Liver (tissue), 7 donors: ENCODE measurements at regions not wholly inside any gene's neighbourhood (a gene's known extent, or its start where the extent isn't known, plus 50 kb on each side); places are given as distances from the start of the nearest gene placed in this dataset.

ENCODE experiments used
- DNase-seq: peaks from one replicate; pipeline ENCODE4 v3.0.0-alpha.2; 2017; ENCODE audit warnings: low spot score
- H3K27ac ChIP-seq, 2 donors: one replicate each; pipeline ENCODE4 v1.7.0; 2013; ENCODE audit warnings: inconsistent platforms in 2 of 2, low read length in 2 of 2, control low read depth in 1 of 2, low read depth in 1 of 2, mild to moderate bottlenecking in 1 of 2
- H3K27me3 ChIP-seq, 4 donors: one replicate each; pipeline versions ENCODE4 v1.6.1 to v1.7.0; 2013; ENCODE audit warnings: low read length in 3 of 4, inconsistent platforms in 1 of 4, mild to moderate bottlenecking in 1 of 4, moderate library complexity in 1 of 4; ENCODE audit not compliant: control insufficient read depth in 4 of 4, insufficient read depth in 4 of 4
- H3K36me3 ChIP-seq, 4 donors: one replicate each; pipeline versions ENCODE4 v1.6.1 to v1.7.0; 2013; ENCODE audit warnings: low read length in 3 of 4, mild to moderate bottlenecking in 3 of 4, low read depth in 1 of 4, moderate library complexity in 1 of 4; ENCODE audit not compliant: control insufficient read depth in 4 of 4, insufficient read depth in 3 of 4
- H3K4me1 ChIP-seq, 4 donors: one replicate each; pipeline versions ENCODE4 v1.6.1 to v1.7.0; 2013; ENCODE audit warnings: low read length in 3 of 4, mild to moderate bottlenecking in 3 of 4, moderate library complexity in 1 of 4; ENCODE audit not compliant: control insufficient read depth in 4 of 4, insufficient read depth in 4 of 4
- H3K4me3 ChIP-seq, 3 donors: one replicate each; pipeline versions ENCODE4 v1.6.1 to v1.7.0; 2013; ENCODE audit warnings: low read length in 3 of 3, control low read depth in 1 of 3, low read depth in 1 of 3, mild to moderate bottlenecking in 1 of 3
- H3K9ac ChIP-seq, 2 donors: one replicate each; pipeline ENCODE4 v1.7.0; 2013; ENCODE audit warnings: low read length in 2 of 2, mild to moderate bottlenecking in 2 of 2, moderate library complexity in 2 of 2, control low read depth in 1 of 2, low read depth in 1 of 2
- H3K9me3 ChIP-seq, 4 donors: one replicate each; pipeline versions ENCODE4 v1.6.1 to v1.7.0; 2013; ENCODE audit warnings: low read length in 3 of 4; ENCODE audit not compliant: control insufficient read depth in 4 of 4
- ATF3 ChIP-seq: IDR thresholded peaks from 2 replicates; pipeline ENCODE4 v1.6.1; 2016; ENCODE audit warnings: antibody characterized with exemption
- EGR1 ChIP-seq, 2 donors: IDR thresholded peaks; 2 replicates each; pipeline ENCODE4 v1.6.1; 2016 to 2018; ENCODE audit warnings: antibody characterized with exemption in 2 of 2, low read depth in 2 of 2
- FOXA1 ChIP-seq: IDR thresholded peaks from 2 replicates; pipeline ENCODE4 v1.6.1; 2016; ENCODE audit warnings: antibody characterized with exemption
- FOXA2 ChIP-seq: IDR thresholded peaks from 2 replicates; pipeline ENCODE4 v1.6.1; 2016; ENCODE audit warnings: antibody characterized with exemption
- HNF4A ChIP-seq, 2 donors: conservative IDR thresholded peaks; 2 replicates each; pipeline ENCODE4 v1.6.1; 2016; ENCODE audit warnings: antibody characterized with exemption in 2 of 2, mild to moderate bottlenecking in 2 of 2
- JUND ChIP-seq, 2 donors: IDR thresholded peaks; 2 replicates each; pipeline ENCODE4 v1.6.1; 2016; ENCODE audit warnings: antibody characterized with exemption in 2 of 2
- MAX ChIP-seq: IDR thresholded peaks from 2 replicates; pipeline ENCODE4 v1.6.1; 2016; ENCODE audit warnings: antibody characterized with exemption
- NR2F2 ChIP-seq: IDR thresholded peaks from 2 replicates; pipeline ENCODE4 v1.6.1; 2016; ENCODE audit warnings: antibody characterized with exemption
- RAD21 ChIP-seq, 2 donors: IDR thresholded peaks; 2 replicates each; pipeline ENCODE4 v1.6.1; 2016; ENCODE audit warnings: antibody characterized with exemption in 2 of 2, mild to moderate bottlenecking in 2 of 2
- REST ChIP-seq: IDR thresholded peaks from 2 replicates; pipeline ENCODE4 v1.6.1; 2016; ENCODE audit warnings: antibody characterized with exemption, mild to moderate bottlenecking
- RXRA ChIP-seq, 2 donors: IDR thresholded peaks; 2 replicates each; pipeline ENCODE4 v1.6.1; 2017 to 2018; ENCODE audit warnings: antibody characterized with exemption in 2 of 2, mild to moderate bottlenecking in 1 of 2
- YY1 ChIP-seq: IDR thresholded peaks from 2 replicates; pipeline ENCODE4 v1.6.1; 2016; ENCODE audit warnings: antibody characterized with exemption, mild to moderate bottlenecking
- WGBS: extraction: QIAGEN DNeasy Blood & Tissue Kit; methylation state at CpG from one replicate; pipeline ENCODE4 v1.1.7; 2013; 5-methylcytosine and 5-hydroxymethylcytosine counted together
- donor health status: healthy.
- donor health status: healthy.
- donor health status: healthy.
- donor health status: healthy.

- no peaks in the 10 kb centered on the region for H3K9me3 ChIP-seq
- H3K4me3 ChIP-seq: no peak overlapping the region
- TF ChIP-seq FOXA1 (no peak), REST (no peak), RXRA (IDR thresholded peaks at IDR 0.05) (no peak), HNF4A (conservative IDR thresholded peaks at IDR 0.05) (no peak), MAX (no peak), JUND (IDR thresholded peaks at IDR 0.05) (no peak), YY1 (no peak)
- WGBS: 67% methylated on average over 7 of the region's 7 CpGs
- H3K27me3 ChIP-seq: peaks cover 0 to 5% (median 1%) of the 10 kb centered on the region in 4 donors
- H3K9ac ChIP-seq: no peak overlapping the region
- H3K27ac ChIP-seq: no peak overlapping the region
- DNase-seq: no peak
- no peaks in the 10 kb centered on the region for H3K36me3 ChIP-seq
- H3K4me1 ChIP-seq: no peaks in the 10 kb centered on the region
These were observed 514.6 kb downstream of the FUT8 start for GRCh38 chr14:65926935-65927700.

GRCh38 chr14:65927931-65928356 is 515.4 kb downstream of the FUT8 start:
- no peak for DNase-seq
- no peaks in the 10 kb centered on the region for H3K36me3 ChIP-seq
- H3K27ac ChIP-seq: no peak overlapping the region
- TF ChIP-seq RXRA (IDR thresholded peaks at IDR 0.05): no peak
- no peak overlapping the region for H3K4me3 ChIP-seq
- H3K27me3 ChIP-seq: peaks cover 0 to 5% (median 1%) of the 10 kb centered on the region in 4 donors
- no peaks in the 10 kb centered on the region for H3K9me3 ChIP-seq
- WGBS: 29% methylated on average over 9 of the region's 9 CpGs
- H3K9ac ChIP-seq: no peak overlapping the region
- H3K4me1 ChIP-seq: no peaks in the 10 kb centered on the region

- Histone ChIP-seq H3K36me3 (no peaks in the 10 kb centered on the region), H3K9ac (no peak overlapping the region)
- TF ChIP-seq FOXA2 (no peak), JUND (IDR thresholded peaks at IDR 0.05) (no peak), ATF3 (no peak), HNF4A (conservative IDR thresholded peaks at IDR 0.05) (no peak), NR2F2 (no peak), REST (no peak), RAD21 (IDR thresholded peaks at IDR 0.05) (no peak), EGR1 (IDR thresholded peaks at IDR 0.05; ENCODE audit: low read depth in 2 of 2) (no peak), MAX (no peak), YY1 (no peak)
These were observed 516.5 kb downstream of the FUT8 start for GRCh38 chr14:65928995-65929394.

More at GRCh38 chr14:65928995-65929394, 516.5 kb downstream of the FUT8 start:
- Histone ChIP-seq H3K4me3 (no peak overlapping the region), H3K27me3 (peaks cover 0 to 3% (median 1%) of the 10 kb centered on the region in 4 donors), H3K9me3 (no peaks in the 10 kb centered on the region), H3K27ac (no peak overlapping the region), H3K4me1 (no peaks in the 10 kb centered on the region)
- no peak for DNase-seq
- 89% methylated on average over 3 of the region's 3 CpGs for WGBS
